NCI-H748 treated with DMSO at 0.1 percent for 48 hours (cell line): ENCODE measurements at regions not wholly inside any gene's neighbourhood (a gene's known extent, or its start where the extent isn't known, plus 50 kb on each side); places are given as distances from the start of the nearest gene placed in this dataset.
"Not testable (repeated sequence)": the region's sequence is repeated elsewhere in the genome, so short reads cannot be mapped to it uniquely, and the experiment has no call there.

Experiments
- DNase-seq: peaks from one replicate; lab custom pipeline; 2025; lab: John Stamatoyannopoulos, UW

GRCh38 chr2:175606010-175606841, 395.8 kb downstream of the LNPK start:
- DNase-seq: peak; percentile 81

GRCh38 chr2:175605640-175606009, 396.4 kb downstream of the LNPK start:
- DNase-seq: peak; percentile 52

- no peak for DNase-seq
Measured at GRCh38 chr2:175601969-175602368, 400.1 kb downstream of the LNPK start.

GRCh38 chr2:175599966-175600831, 401.9 kb downstream of the LNPK start:
- DNase-seq: no peak

- no peak for DNase-seq
Measured at GRCh38 chr2:175597286-175597685, 404.8 kb downstream of the LNPK start.

GRCh38 chr2:175595139-175595538, 406.9 kb downstream of the LNPK start:
- no peak for DNase-seq

GRCh38 chr2:175593686-175594525, 408.2 kb downstream of the LNPK start:
- DNase-seq: not testable (repeated sequence)

- DNase-seq: not testable (repeated sequence)
Measured at GRCh38 chr2:175588213-175588612, 406.7 kb upstream of the ATP5MC3 start.

GRCh38 chr2:175585496-175585895, 404.0 kb upstream of the ATP5MC3 start:
- no peak for DNase-seq

GRCh38 chr2:175580652-175581051, 399.1 kb upstream of the ATP5MC3 start:
- no peak for DNase-seq

GRCh38 chr2:175579646-175580045, 398.1 kb upstream of the ATP5MC3 start:
- DNase-seq: no peak

- DNase-seq: no peak
Measured at GRCh38 chr2:175577368-175577970, 396.0 kb upstream of the ATP5MC3 start.

- no peak for DNase-seq
Measured at GRCh38 chr2:175576875-175577274, 395.4 kb upstream of the ATP5MC3 start.

- DNase-seq: no peak
Measured at GRCh38 chr2:175576270-175576669, 394.8 kb upstream of the ATP5MC3 start.

- no peak for DNase-seq
Measured at GRCh38 chr2:175575346-175576258, 394.1 kb upstream of the ATP5MC3 start.

GRCh38 chr2:175574069-175574468, 392.6 kb upstream of the ATP5MC3 start:
- no peak for DNase-seq

GRCh38 chr2:175571078-175571653, 389.7 kb upstream of the ATP5MC3 start:
- DNase-seq: no peak

- DNase-seq: no peak
Measured at GRCh38 chr2:175568109-175568730, 386.7 kb upstream of the ATP5MC3 start.

- DNase-seq: no peak
Measured at GRCh38 chr2:175567435-175568061, 386.0 kb upstream of the ATP5MC3 start.
